Thyroid gland (tissue), 4 donors: ENCODE measurements at regions not wholly inside any gene's neighbourhood (a gene's known extent, or its start where the extent isn't known, plus 50 kb on each side); places are given as distances from the start of the nearest gene placed in this dataset.

Experiments
- DNase-seq, 2 donors: peaks; one replicate each; pipeline ENCODE4 v3.0.0-alpha.2; 2019
- H3K27ac ChIP-seq, 3 donors: fragments of 200-600 bp; sonication (generic); 1 replicate in 2 of 3; 2 replicates in 1 of 3; pipeline ENCODE4 v1.5.1; 2016 to 2019; ENCODE audit warnings: mild to moderate bottlenecking in 1 of 3, moderate library complexity in 1 of 3
- H3K27me3 ChIP-seq: fragments of 200-600 bp; sonication (generic); one replicate; pipeline ENCODE4 v1.5.1; 2019
- H3K36me3 ChIP-seq, 2 donors: fragments of 200-600 bp; sonication (generic); one replicate each; pipeline ENCODE4 v1.5.1; 2016 to 2019
- H3K4me1 ChIP-seq, 2 donors: fragments of 200-600 bp; sonication (generic); one replicate each; pipeline ENCODE4 v1.5.1; 2017 to 2019
- H3K4me3 ChIP-seq, 3 donors: fragments of 200-600 bp; sonication (generic); replicated peaks in 1 of 3; 1 replicate in 2 of 3; 2 replicates in 1 of 3; pipeline ENCODE4 v1.5.1; 2016; ENCODE audit warnings: mild to moderate bottlenecking in 1 of 3
- H3K9me3 ChIP-seq: fragments of 200-600 bp; sonication (generic); one replicate; pipeline ENCODE4 v1.5.1; 2017
- POLR2A ChIP-seq, 2 donors: fragments of 450-650 bp; IDR thresholded peaks; one replicate each; pipeline ENCODE4 v1.6.1; 2017; ENCODE audit warnings: antibody characterized with exemption in 2 of 2, mild to moderate bottlenecking in 2 of 2, moderate library complexity in 1 of 2
- WGBS, 2 donors: methylation state at CpG; one replicate each; pipeline ENCODE4 v1.1.5; 2017; 5-methylcytosine and 5-hydroxymethylcytosine counted together
- intact Hi-C: fragments of 100-400 bp; cut with DNase I; formaldehyde crosslinking; loops from one replicate; pipeline ENCODE4 v1.15.1; 2023
- TF ChIP-seq, protein P1 (sequence below), 6 experiments: fragments of 200-600 bp in 3 of 6; fragments of 450-650 bp in 3 of 6; sonication (generic) in 3 of 6; IDR thresholded peaks; one replicate each; pipeline ENCODE4 v1.5.1; 2016 to 2019; ENCODE audit warnings: antibody characterized with exemption in 6 of 6, mild to moderate bottlenecking in 2 of 6, inconsistent platforms in 1 of 6, moderate library complexity in 1 of 6

DNA sequence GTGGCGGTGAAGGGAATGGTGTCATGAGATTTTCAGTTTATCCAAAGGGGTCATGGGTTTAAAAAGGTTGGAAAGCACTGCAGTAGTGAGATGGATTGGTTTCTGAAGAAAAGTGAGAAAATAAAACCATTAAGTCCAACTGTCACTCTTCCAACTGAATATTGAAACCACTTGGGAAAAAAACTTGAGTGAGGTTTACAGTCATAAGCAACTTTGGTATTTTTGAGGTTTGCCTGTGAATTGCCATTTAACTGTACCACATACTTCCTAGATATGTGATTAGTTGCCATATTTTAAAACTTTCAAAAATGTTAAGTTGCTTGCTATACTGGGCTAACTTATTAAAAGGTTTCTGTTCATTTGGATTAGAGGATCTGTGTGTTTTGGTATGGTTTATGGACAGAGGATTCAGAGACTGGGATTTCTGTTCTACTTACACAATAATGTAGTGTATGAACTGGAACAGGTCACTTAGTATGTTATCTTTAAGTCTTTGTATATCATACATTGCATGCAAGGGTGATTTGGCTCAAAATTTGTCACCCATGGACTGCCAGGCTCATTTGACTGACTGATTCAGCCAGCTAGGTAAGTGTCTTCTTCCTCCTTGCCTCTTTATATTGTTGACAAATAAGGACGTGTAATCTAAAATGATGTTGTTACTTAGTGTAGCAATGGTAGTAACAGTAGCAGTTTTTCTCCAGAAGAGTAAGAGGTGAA is 201.4 kb upstream of the EOMES start:
- H3K36me3 ChIP-seq, result no peaks in the 10 kb centered on the region
- TF ChIP-seq, protein P1, sequence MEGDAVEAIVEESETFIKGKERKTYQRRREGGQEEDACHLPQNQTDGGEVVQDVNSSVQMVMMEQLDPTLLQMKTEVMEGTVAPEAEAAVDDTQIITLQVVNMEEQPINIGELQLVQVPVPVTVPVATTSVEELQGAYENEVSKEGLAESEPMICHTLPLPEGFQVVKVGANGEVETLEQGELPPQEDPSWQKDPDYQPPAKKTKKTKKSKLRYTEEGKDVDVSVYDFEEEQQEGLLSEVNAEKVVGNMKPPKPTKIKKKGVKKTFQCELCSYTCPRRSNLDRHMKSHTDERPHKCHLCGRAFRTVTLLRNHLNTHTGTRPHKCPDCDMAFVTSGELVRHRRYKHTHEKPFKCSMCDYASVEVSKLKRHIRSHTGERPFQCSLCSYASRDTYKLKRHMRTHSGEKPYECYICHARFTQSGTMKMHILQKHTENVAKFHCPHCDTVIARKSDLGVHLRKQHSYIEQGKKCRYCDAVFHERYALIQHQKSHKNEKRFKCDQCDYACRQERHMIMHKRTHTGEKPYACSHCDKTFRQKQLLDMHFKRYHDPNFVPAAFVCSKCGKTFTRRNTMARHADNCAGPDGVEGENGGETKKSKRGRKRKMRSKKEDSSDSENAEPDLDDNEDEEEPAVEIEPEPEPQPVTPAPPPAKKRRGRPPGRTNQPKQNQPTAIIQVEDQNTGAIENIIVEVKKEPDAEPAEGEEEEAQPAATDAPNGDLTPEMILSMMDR (IDR thresholded peaks at IDR 0.05), result no peak
- no peak for TF ChIP-seq POLR2A (IDR thresholded peaks at IDR 0.05)
- H3K27ac ChIP-seq, result no peak overlapping the region
- 84 to 89% methylated on average over 2 of the region's 2 CpGs for WGBS, 2 donors
- no peak for DNase-seq
- H3K4me3 ChIP-seq, result no peak overlapping the region
- H3K4me1 ChIP-seq, result no peaks in the 10 kb centered on the region
- intact Hi-C loops, result no loop called here
- H3K9me3 ChIP-seq, result no peaks in the 10 kb centered on the region
- no peaks in the 10 kb centered on the region for H3K27me3 ChIP-seq

DNA sequence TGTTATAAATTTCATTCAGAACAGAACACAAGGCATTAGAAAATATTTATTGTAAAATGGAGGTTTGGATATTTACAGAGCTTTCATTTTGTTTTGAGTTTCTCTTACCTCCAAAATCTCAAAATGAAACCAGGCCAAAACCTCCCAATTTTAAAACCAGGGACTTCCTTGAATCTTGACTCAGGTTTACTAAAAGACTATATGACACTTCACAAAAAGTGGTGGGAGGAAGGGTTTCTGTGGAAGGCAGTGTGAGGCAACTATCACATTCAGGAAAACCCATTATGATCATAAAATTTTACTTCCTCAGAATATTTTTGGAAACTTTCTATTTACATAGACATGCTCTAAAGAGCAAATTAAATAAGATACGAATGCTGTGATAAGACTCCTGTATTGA is 205.8 kb upstream of the EOMES start:
- no peaks in the 10 kb centered on the region for H3K27me3 ChIP-seq
- intact Hi-C loops, result no loop called here
- H3K4me1 ChIP-seq, result no peaks in the 10 kb centered on the region
- 72 to 80% methylated on average over 1 of the region's 1 CpG for WGBS, 2 donors
- no peak overlapping the region for H3K27ac ChIP-seq
- H3K4me3 ChIP-seq, result no peak overlapping the region
- no peaks in the 10 kb centered on the region for H3K9me3 ChIP-seq
- H3K36me3 ChIP-seq, result no peaks in the 10 kb centered on the region
- DNase-seq, result no peak
- TF ChIP-seq, protein P1 (IDR thresholded peaks at IDR 0.05), result no peak
- no peak for TF ChIP-seq POLR2A (IDR thresholded peaks at IDR 0.05)

DNA sequence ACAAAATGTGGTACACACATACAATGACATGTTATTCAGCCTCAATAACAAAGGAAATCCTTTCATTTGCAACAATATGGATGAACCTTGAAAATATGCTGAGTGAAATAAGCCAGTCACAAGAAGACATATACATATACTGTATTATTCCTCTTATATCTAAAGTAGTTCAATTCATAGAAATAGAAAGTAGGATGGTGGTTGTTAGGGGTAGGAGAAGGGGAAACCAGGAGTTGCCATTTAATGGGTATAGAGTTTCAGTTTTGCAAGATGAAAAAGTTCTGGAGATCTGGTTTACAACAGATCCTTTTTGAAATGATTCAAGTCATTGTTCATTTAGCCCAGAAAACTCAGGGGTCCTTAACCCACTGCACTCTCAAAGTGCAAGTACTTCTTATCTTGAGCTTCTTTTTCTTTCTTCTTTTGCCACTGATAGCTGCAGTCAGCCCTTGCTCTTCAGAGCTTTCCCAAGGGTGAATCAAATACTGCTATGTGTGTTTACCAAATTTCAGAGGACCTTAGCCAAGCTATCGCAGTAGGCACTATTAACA is 208.0 kb upstream of the EOMES start:
- no peak for TF ChIP-seq POLR2A (IDR thresholded peaks at IDR 0.05)
- TF ChIP-seq, protein P1 (IDR thresholded peaks at IDR 0.05), result no peak
- no peaks in the 10 kb centered on the region for H3K36me3 ChIP-seq
- intact Hi-C loops, result no loop called here
- H3K4me3 ChIP-seq, result no peak overlapping the region
- no peaks in the 10 kb centered on the region for H3K27me3 ChIP-seq
- no peak overlapping the region for H3K27ac ChIP-seq
- no peaks in the 10 kb centered on the region for H3K4me1 ChIP-seq
- no peaks in the 10 kb centered on the region for H3K9me3 ChIP-seq
- WGBS, 2 donors, result 54 to 70% methylated on average over 1 of the region's 1 CpG
- DNase-seq, result no peak

DNA sequence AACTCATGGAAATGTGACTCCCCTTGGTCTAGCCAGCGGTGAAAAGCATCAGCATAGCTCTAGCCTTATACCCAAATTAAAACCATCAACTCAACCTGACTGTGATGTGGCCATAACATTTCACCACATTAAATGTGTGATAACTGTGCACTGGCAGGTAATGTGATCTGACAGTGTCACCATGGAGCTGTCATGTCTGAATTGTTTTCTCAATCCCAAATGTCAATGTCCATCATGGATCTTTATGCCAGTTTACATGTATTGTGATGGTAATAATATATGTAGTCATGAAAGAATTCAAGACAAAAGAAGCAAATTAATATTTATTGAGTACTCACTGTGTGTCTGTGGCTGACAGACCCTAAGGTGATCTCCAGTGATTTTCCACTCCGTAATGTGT is 213.4 kb upstream of the EOMES start:
- Histone ChIP-seq H3K36me3 (no peaks in the 10 kb centered on the region), H3K27ac (no peak overlapping the region), H3K9me3 (no peaks in the 10 kb centered on the region), H3K4me1 (no peaks in the 10 kb centered on the region), H3K27me3 (no peaks in the 10 kb centered on the region), H3K4me3 (no peak overlapping the region)
- TF ChIP-seq, protein P1 (IDR thresholded peaks at IDR 0.05), result no peak
- no peak for TF ChIP-seq POLR2A (IDR thresholded peaks at IDR 0.05)
- 90 to 93% methylated on average over 2 of the region's 2 CpGs for WGBS, 2 donors
- intact Hi-C loops, result no loop called here
- DNase-seq, result no peak

DNA sequence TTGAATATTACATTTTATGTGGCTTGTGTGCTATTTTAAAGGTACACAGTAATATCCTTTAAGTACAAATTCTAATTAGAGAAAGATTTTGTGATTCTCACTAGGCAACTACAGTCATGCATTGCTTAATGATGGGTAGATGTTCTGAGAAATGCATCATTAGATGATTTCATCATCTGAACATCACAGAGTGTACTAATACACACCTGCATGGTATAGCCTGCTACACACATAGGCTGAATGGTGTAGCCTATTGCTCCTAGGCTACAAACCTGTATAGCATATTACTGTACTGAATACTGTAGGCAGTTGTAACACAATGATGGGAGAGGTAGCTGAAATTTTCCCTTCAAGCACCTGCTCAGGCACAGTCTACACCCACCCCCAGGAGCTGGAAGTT is 217.4 kb upstream of the EOMES start:
- Histone ChIP-seq H3K36me3 (no peaks in the 10 kb centered on the region), H3K27ac (no peak overlapping the region), H3K27me3 (no peaks in the 10 kb centered on the region), H3K4me1 (no peaks in the 10 kb centered on the region), H3K4me3 (no peak overlapping the region), H3K9me3 (no peaks in the 10 kb centered on the region)
- DNase-seq, result no peak
- intact Hi-C loops, result no loop called here
- no peak for TF ChIP-seq POLR2A (IDR thresholded peaks at IDR 0.05)
- TF ChIP-seq, protein P1 (IDR thresholded peaks at IDR 0.05), result no peak
